ENCODE measurements at regions not wholly inside any gene's neighbourhood (a gene's known extent, or its start where the extent isn't known, plus 50 kb on each side); places are given as distances from the start of the nearest gene placed in this dataset.
"Not testable (repeated sequence)": the region's sequence is repeated elsewhere in the genome, so short reads cannot be mapped to it uniquely, and the experiment has no call there.

DNA sequence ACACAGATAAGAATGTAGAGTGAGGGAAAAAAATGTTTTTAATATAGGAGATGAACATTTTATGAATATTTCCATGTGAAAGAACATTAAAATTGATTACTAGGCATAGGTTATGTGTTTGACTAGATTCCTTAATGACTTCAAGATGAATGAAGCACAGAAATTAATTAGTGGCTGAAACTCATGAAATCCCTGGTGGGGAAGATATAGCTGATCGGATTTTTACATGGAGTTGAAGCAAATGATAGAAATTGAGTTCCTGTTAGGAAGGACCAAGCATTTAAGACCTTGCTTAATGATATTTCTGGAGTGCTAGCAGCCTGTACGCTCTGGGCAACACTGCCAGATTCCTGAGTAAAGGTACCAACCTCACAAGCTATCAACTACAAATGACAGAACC is 68.9 kb upstream of the IVNS1ABP start:
- no peaks in the 10 kb centered on the region for H3K27me3 Mint-ChIP-seq
- no peak overlapping the region for H3K4me3 Mint-ChIP-seq
- peaks cover 5% of the 10 kb centered on the region for H3K4me1 Mint-ChIP-seq
- DNase-seq (ENCODE audit: low spot score in 2 of 2) (no peak), ATAC-seq (replicated peaks; ENCODE audit: extremely low read depth, poor library complexity, severe bottlenecking) (no peak)
- no peak overlapping the region for H3K27ac Mint-ChIP-seq (ENCODE audit: low read depth)
- no peaks in the 10 kb centered on the region for H3K36me3 Mint-ChIP-seq (ENCODE audit: insufficient read depth)
- no peaks in the 10 kb centered on the region for H3K9me3 Mint-ChIP-seq

DNA sequence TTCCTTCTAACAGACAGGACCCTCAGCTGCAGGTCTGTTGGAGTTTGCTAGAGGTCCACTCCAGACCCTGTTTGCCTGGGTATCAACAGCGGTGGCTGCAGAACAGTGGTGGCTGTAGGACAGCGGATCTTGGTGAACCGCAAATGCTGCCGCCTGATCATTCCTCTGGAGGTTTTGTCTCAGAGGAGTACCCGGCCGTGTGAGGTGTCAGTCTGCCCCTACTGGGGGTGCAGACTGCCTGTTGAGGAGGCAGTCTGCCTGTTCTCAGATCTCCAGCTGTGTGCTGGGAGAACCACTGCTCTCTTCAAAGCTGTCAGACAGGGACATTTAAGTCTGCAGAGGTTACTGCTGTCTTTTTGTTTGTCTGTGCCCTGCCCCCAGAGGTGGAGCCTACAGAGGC is 66.8 kb upstream of the IVNS1ABP start:
- not testable (repeated sequence) for ATAC-seq (replicated peaks; ENCODE audit: extremely low read depth, poor library complexity, severe bottlenecking); H3K36me3 Mint-ChIP-seq (ENCODE audit: insufficient read depth); H3K4me3 Mint-ChIP-seq; H3K27me3 Mint-ChIP-seq; DNase-seq (ENCODE audit: low spot score in 2 of 2); H3K9me3 Mint-ChIP-seq; H3K27ac Mint-ChIP-seq (ENCODE audit: low read depth); H3K4me1 Mint-ChIP-seq

DNA sequence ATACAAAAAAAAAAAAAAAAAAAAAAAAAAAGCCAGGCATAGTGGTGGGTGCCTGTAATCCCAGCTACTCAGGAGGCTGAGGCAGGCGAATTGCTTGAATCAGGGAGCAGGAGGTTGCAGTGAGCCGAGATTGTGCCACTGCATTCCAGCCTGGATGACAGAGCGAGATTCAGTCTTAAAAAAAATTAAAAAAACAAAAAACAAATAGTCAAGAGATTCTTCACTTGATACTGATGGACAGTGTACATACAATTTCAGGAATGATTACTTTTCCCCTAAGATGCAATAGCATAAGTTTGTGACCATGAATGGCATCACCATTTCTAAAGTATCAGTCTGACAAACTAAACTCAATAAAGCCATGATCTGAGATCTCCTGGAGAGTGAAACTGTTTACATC is 60.8 kb upstream of the IVNS1ABP start:
- H3K27me3 Mint-ChIP-seq: no peaks in the 10 kb centered on the region
- H3K36me3 Mint-ChIP-seq (ENCODE audit: insufficient read depth): peaks cover 2% of the 10 kb centered on the region
- ATAC-seq (replicated peaks; ENCODE audit: extremely low read depth, poor library complexity, severe bottlenecking): no peak
- no peak overlapping the region for H3K27ac Mint-ChIP-seq (ENCODE audit: low read depth)
- peaks cover 17% of the 10 kb centered on the region for H3K4me1 Mint-ChIP-seq
- no peaks in the 10 kb centered on the region for H3K9me3 Mint-ChIP-seq
- H3K4me3 Mint-ChIP-seq: no peak overlapping the region
- no peak for DNase-seq (ENCODE audit: low spot score in 2 of 2)

DNA sequence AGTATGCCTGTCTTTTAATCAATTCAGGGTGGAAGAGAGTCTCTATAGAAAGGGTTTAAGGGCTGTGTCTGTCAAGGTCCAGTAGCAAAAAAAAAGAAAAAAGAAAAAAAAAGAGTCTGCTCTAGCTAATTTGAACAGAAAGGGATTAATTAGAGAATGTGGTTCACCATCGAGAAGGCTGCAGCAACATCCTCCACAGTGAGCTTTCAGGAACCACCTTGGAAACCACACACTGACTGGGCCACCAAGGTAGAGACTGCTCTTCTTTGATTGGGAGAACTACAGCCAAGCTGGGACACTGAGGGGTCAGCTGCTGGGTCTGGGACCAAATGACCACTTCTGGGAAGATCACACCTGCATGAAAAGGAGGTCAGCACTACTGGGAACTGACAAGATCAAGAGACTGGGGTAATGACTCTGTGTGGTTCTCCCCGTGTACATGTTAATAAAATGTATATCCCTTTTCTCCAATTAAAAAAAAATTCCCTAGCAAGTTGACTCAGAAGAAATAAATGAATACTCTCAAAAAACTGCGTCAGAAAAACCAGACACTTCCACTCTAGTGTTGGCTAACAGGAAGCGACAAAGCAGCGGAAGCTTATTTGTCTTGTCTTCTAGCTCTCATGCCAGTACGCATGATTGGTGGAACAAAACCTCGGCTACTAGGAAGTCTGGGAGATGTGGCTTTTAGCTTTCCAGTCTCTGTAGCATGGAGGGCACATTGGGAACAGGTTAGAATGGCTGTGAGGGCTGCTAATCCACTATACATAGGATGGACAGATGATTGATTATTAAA is 60.0 kb upstream of the IVNS1ABP start:
- DNase-seq (ENCODE audit: low spot score in 2 of 2) (no peak), ATAC-seq (replicated peaks; ENCODE audit: extremely low read depth, poor library complexity, severe bottlenecking) (no peak)
- H3K4me1 Mint-ChIP-seq: peaks cover 17% of the 10 kb centered on the region
- H3K27ac Mint-ChIP-seq (ENCODE audit: low read depth): no peak overlapping the region
- H3K4me3 Mint-ChIP-seq: no peak overlapping the region
- H3K36me3 Mint-ChIP-seq (ENCODE audit: insufficient read depth): peaks cover 2% of the 10 kb centered on the region
- no peaks in the 10 kb centered on the region for H3K27me3 Mint-ChIP-seq
- H3K9me3 Mint-ChIP-seq: no peaks in the 10 kb centered on the region

DNA sequence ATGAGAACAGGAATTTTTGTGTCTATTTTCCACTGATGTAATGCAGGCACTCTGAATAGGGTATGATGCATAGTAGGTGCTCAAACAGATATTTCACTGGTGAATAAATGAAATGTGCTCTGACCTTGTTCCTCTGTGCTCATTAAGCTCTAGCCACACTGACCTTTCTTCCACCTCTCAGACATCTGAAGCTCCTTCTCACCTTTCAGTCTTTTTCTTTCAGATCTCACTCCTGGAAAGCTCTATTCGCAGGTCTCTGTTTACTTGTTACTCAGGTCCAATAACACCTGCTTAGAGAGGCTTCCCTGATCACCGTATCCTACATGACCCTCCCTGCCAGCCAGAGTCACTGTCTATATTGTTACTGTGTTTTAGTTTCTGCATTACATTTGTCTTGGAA is 59.2 kb upstream of the IVNS1ABP start:
- Mint-ChIP-seq H3K4me3 (no peak overlapping the region), H3K27ac (ENCODE audit: low read depth) (no peak overlapping the region), H3K4me1 (peaks cover 17% of the 10 kb centered on the region), H3K36me3 (ENCODE audit: insufficient read depth) (peaks cover 2% of the 10 kb centered on the region), H3K9me3 (no peaks in the 10 kb centered on the region), H3K27me3 (no peaks in the 10 kb centered on the region)
- DNase-seq (ENCODE audit: low spot score in 2 of 2): no peak
- no peak for ATAC-seq (replicated peaks; ENCODE audit: extremely low read depth, poor library complexity, severe bottlenecking)

DNA sequence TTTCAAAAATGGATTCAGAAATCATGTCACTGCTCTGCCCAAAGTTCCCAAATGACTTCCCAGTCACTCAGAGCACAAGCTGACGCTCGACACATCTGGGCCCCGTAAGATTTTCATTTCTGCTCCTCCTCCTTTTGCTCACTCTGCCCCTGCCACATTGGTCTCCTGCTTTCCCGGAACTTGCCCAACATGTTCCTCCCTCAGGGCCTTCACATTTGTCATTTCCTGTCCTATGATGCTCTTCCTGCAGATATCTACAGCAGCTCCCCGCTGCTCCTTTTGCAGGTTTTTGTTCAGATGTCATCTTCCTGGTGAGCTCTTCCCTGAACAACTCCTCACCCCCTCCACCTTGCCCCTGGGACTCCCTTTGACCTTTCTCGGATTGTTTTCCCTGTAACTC is 58.5 kb upstream of the IVNS1ABP start:
- peaks cover 17% of the 10 kb centered on the region for H3K4me1 Mint-ChIP-seq
- ATAC-seq (replicated peaks; ENCODE audit: extremely low read depth, poor library complexity, severe bottlenecking) (no peak), DNase-seq (ENCODE audit: low spot score in 2 of 2) (no peak)
- no peak overlapping the region for H3K27ac Mint-ChIP-seq (ENCODE audit: low read depth)
- H3K27me3 Mint-ChIP-seq: no peaks in the 10 kb centered on the region
- peaks cover 2% of the 10 kb centered on the region for H3K36me3 Mint-ChIP-seq (ENCODE audit: insufficient read depth)
- H3K9me3 Mint-ChIP-seq: no peaks in the 10 kb centered on the region
- no peak overlapping the region for H3K4me3 Mint-ChIP-seq

DNA sequence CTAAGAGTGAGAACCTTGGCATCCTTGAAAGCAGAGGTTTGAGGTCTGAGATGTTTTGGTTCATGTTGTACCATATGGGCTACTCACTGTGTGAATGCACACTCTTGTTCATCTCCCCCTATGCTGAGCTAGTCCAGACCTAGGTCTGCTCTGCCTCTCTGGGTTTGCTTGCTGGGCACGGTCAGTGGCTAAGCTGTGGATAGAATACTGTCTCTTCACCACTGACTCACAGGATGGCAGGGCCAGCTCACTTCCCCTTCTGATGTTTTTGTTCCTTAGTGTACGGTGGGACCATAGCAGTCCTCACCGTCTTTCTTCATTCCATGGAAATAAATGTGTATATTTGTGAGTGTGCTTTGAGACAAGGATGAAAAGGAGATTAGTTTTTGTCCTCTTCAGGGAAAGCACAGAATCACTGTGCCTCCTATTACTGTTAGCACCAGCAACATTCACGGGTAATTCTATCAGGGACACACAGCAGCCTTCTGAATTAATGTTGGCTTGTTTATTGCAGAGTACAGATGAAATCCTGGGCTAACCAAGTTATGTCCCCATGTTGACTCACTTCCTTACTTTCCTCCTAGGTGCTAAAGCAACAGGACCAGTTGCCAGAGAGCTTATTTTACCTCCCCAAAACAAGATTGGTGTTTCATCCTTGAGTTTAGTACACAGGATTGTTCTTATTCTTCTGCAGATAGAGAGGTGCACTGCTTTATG is 56.9 kb upstream of the IVNS1ABP start:
- H3K27ac Mint-ChIP-seq (ENCODE audit: low read depth): no peak overlapping the region
- DNase-seq (ENCODE audit: low spot score in 2 of 2): no peak
- H3K27me3 Mint-ChIP-seq: no peaks in the 10 kb centered on the region
- no peaks in the 10 kb centered on the region for H3K9me3 Mint-ChIP-seq
- peak; percentile 14 for ATAC-seq (replicated peaks; ENCODE audit: extremely low read depth, poor library complexity, severe bottlenecking)
- H3K4me3 Mint-ChIP-seq: no peak overlapping the region
- H3K4me1 Mint-ChIP-seq: peaks cover 17% of the 10 kb centered on the region
- H3K36me3 Mint-ChIP-seq (ENCODE audit: insufficient read depth): peaks cover 2% of the 10 kb centered on the region

DNA sequence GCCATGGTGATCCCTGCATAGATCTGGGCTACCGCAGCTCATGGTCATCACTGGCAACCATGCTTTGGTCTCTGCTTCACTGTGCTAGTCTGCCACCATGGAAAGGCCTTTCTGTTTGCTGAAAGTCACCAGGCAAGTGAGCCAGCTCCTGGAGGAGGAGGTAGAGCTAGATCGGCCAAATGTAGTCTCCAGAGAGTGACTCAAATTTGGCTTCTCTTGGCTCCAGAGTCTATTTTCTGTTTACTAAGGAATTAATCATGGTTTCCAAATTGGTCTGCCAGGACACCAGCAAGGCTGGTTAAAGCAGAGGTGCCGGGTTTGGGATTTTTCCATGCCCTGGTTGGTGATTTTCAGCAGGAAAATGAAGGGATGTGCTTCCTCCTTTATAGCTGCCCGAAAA is 52.7 kb upstream of the IVNS1ABP start:
- Mint-ChIP-seq H3K4me1 (peaks cover 17% of the 10 kb centered on the region), H3K27ac (ENCODE audit: low read depth) (no peak overlapping the region), H3K27me3 (peaks cover 13% of the 10 kb centered on the region), H3K36me3 (ENCODE audit: insufficient read depth) (no peaks in the 10 kb centered on the region), H3K9me3 (no peaks in the 10 kb centered on the region), H3K4me3 (no peak overlapping the region)
- DNase-seq (ENCODE audit: low spot score in 2 of 2) (no peak), ATAC-seq (replicated peaks; ENCODE audit: extremely low read depth, poor library complexity, severe bottlenecking) (no peak)

DNA sequence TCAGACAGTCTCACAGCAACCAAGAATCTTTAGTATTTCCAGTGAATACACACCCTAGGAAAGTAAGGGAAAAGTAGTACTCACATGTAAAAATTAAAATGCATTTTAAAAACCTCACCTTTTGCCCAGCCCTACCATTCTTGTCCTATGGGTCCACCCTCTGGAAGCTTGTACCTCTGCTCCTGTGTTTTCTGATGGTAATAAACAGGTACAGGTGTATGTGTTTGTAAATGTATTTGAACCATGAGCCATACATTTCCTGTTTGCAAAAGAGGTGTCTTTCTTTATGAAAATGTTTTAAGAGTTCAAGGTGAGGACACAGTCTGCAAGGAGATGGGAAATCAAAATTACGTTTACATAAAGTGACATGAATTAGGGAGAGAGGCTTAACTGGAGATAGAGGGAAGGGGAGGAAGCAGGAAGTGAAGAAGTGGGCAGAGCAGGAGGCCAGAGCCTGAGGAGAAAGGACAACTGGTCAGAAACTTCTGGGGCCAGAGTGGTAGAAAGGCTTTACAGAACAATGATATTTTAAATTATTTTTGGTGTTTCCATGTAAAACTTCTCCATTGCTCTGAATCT is 52.0 kb upstream of the IVNS1ABP start:
- H3K27me3 Mint-ChIP-seq: peaks cover 13% of the 10 kb centered on the region
- DNase-seq (ENCODE audit: low spot score in 2 of 2) (no peak), ATAC-seq (replicated peaks; ENCODE audit: extremely low read depth, poor library complexity, severe bottlenecking) (no peak)
- no peak overlapping the region for H3K27ac Mint-ChIP-seq (ENCODE audit: low read depth)
- no peak overlapping the region for H3K4me3 Mint-ChIP-seq
- H3K4me1 Mint-ChIP-seq: peaks cover 12% of the 10 kb centered on the region
- no peaks in the 10 kb centered on the region for H3K9me3 Mint-ChIP-seq
- no peaks in the 10 kb centered on the region for H3K36me3 Mint-ChIP-seq (ENCODE audit: insufficient read depth)

DNA sequence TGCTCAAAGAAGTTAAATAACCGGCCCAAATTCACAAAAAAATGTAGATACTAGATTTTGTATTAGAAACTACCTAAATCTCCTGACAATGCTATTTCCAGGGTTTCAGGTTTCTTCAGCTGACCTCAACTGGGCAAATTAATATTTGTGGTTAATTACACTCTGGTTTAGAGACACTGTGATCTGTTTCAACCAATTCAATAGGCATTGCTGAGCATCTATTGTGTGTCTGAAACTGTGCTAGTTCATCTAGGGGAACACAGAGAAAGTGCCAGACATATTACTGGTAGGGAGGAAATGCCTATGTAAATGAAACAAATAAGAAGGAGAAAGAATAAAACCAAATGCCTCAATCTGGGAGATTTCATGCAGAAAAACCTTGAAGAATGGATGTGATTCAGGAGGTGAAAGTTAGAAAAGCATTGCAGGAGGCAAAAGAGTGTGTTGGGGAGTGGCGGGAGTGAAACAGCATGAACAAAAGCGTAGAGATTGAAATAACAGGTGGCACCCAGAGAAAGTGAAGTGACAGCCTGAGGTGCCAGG is 51.3 kb upstream of the IVNS1ABP start:
- ATAC-seq (replicated peaks; ENCODE audit: extremely low read depth, poor library complexity, severe bottlenecking) (no peak), DNase-seq (ENCODE audit: low spot score in 2 of 2) (no peak)
- Mint-ChIP-seq H3K27me3 (peaks cover 13% of the 10 kb centered on the region), H3K27ac (ENCODE audit: low read depth) (no peak overlapping the region), H3K36me3 (ENCODE audit: insufficient read depth) (no peaks in the 10 kb centered on the region), H3K9me3 (no peaks in the 10 kb centered on the region), H3K4me1 (peaks cover 6% of the 10 kb centered on the region), H3K4me3 (no peak overlapping the region)

DNA sequence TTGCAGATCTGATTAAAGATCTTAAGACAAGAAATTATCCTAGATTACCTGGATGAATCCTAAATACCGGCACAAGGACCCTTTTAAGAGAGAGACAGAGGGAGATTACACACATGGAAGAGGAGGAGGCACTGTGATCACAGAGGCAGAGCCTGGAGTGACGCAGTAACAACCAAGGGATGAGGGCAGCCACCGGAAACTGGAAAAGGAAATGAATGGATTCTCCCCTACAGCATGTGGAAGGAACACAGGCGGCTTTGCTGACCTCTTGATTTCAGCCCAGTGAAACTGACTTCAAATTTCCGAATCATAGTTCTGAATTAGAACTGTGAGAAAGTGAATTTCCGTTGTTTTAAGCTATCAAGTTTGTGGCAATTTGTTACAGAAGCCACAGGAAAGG is 50.2 kb upstream of the IVNS1ABP start:
- H3K27ac Mint-ChIP-seq (ENCODE audit: low read depth): no peak overlapping the region
- H3K9me3 Mint-ChIP-seq: peaks cover 3% of the 10 kb centered on the region
- DNase-seq (ENCODE audit: low spot score in 2 of 2): no peak

More for the DNA sequence above, 50.2 kb upstream of the IVNS1ABP start:
- no peak for ATAC-seq (replicated peaks; ENCODE audit: extremely low read depth, poor library complexity, severe bottlenecking)
- Mint-ChIP-seq H3K4me1 (no peaks in the 10 kb centered on the region), H3K36me3 (ENCODE audit: insufficient read depth) (no peaks in the 10 kb centered on the region), H3K4me3 (no peak overlapping the region), H3K27me3 (peaks cover 13% of the 10 kb centered on the region)

All from central memory CD8-positive, alpha-beta T cell (primary cell).